ENCODE measurements at regions not wholly inside any gene's neighbourhood (a gene's known extent, or its start where the extent isn't known, plus 50 kb on each side); places are given as distances from the start of the nearest gene placed in this dataset.

GRCh38 chr13:85254641-85255040 is 544.6 kb downstream of the SLITRK6 start:
- no peaks in the 10 kb centered on the region for H3K4me1 ChIP-seq
- TF ChIP-seq POLR2AphosphoS5 (IDR thresholded peaks at IDR 0.05) (no peak), POLR2A (IDR thresholded peaks at IDR 0.05) (no peak), CTCF (IDR thresholded peaks at IDR 0.05) (no peak)
- H3K4me3 ChIP-seq: no peak overlapping the region
- intact Hi-C loops (cut with DNase I; ENCODE audit: low total_unique reads): no loop called here
- H3K27ac ChIP-seq: no peak overlapping the region
- H3K27me3 ChIP-seq: no peaks in the 10 kb centered on the region
- H3K36me3 ChIP-seq: no peaks in the 10 kb centered on the region
- DNase-seq (ENCODE audit: low spot score in 2 of 2): no peak
- no peaks in the 10 kb centered on the region for H3K9me3 ChIP-seq

DNA sequence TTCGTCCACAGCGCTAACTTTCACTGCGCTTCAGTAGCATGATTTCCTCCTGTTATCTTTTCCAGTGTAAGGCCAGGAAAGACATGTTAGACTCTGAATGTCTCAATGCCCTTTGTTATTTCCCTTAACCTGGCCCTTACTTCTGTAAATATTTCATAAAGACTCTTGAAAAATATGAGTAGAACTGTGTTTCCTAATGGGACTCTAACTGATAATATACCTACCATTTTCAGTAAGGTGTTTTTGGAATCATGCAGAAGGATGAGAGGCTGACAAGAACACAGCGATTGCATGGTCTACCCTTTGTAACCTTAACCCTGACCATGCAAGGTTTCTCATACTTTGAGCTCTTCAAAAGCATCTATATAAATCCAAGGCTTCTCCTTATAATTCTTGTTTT is 550.1 kb downstream of the SLITRK6 start:
- no peak for DNase-seq (ENCODE audit: low spot score in 2 of 2)
- no peak overlapping the region for H3K27ac ChIP-seq
- intact Hi-C loops (cut with DNase I; ENCODE audit: low total_unique reads): no loop called here

DNA sequence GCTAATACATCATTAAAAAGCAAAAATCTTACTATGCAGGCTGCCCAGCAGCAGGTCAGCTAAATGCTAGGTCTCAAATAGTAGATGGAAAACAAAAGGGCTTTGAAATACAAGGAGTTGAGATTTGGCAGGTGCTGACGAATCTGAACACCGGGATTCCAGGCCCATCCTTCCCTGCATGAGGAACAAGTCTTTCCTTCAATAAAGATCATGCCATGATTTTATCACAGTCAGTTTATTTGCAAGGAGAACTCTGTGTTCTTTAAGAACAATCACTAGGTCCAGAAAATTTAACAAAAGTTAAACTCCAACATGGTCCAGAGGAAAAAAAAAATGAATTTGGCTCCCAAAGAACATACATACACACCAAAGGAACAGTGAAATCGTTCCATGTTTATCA is 551.4 kb downstream of the SLITRK6 start:
- H3K9me3 ChIP-seq: no peaks in the 10 kb centered on the region
- H3K36me3 ChIP-seq: no peaks in the 10 kb centered on the region
- intact Hi-C loops (cut with DNase I; ENCODE audit: low total_unique reads): no loop called here
- no peaks in the 10 kb centered on the region for H3K27me3 ChIP-seq
- TF ChIP-seq POLR2AphosphoS5 (IDR thresholded peaks at IDR 0.05) (no peak), POLR2A (IDR thresholded peaks at IDR 0.05) (no peak), CTCF (IDR thresholded peaks at IDR 0.05) (no peak)
- H3K27ac ChIP-seq: no peak overlapping the region
- no peak overlapping the region for H3K4me3 ChIP-seq
- no peaks in the 10 kb centered on the region for H3K4me1 ChIP-seq
- no peak for DNase-seq (ENCODE audit: low spot score in 2 of 2)

More for the DNA sequence above, 550.1 kb downstream of the SLITRK6 start:
- no peak for TF ChIP-seq POLR2AphosphoS5 (IDR thresholded peaks at IDR 0.05)
- TF ChIP-seq POLR2A (IDR thresholded peaks at IDR 0.05): no peak
- no peak for TF ChIP-seq CTCF (IDR thresholded peaks at IDR 0.05)
- no peaks in the 10 kb centered on the region for H3K9me3 ChIP-seq
- no peaks in the 10 kb centered on the region for H3K27me3 ChIP-seq
- no peaks in the 10 kb centered on the region for H3K36me3 ChIP-seq
- H3K4me3 ChIP-seq: no peak overlapping the region
- no peaks in the 10 kb centered on the region for H3K4me1 ChIP-seq

DNA sequence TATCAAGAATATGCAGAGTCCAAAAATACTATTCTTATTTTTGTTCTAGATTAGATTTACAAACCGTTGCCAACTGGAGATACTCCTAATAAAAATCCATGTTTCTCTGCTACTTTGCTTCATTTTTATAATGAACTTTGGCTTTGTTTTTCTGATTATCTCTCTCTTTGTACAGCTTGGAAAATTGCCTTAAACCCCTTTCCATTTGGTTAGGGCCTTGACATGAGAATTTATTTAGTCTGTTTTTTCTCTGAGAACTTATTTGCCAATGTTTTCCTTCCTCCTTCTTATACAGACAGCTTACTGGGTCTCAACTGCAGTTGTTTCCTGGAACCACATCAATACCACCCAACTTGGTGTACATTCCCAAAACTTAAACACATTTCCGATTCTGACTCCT is 555.4 kb downstream of the SLITRK6 start:
- Histone ChIP-seq H3K27me3 (no peaks in the 10 kb centered on the region), H3K4me1 (no peaks in the 10 kb centered on the region), H3K9me3 (no peaks in the 10 kb centered on the region), H3K4me3 (no peak overlapping the region), H3K36me3 (no peaks in the 10 kb centered on the region), H3K27ac (no peak overlapping the region)
- TF ChIP-seq CTCF (IDR thresholded peaks at IDR 0.05): no peak
- TF ChIP-seq POLR2AphosphoS5 (IDR thresholded peaks at IDR 0.05): no peak
- TF ChIP-seq POLR2A (IDR thresholded peaks at IDR 0.05): no peak
- intact Hi-C loops (cut with DNase I; ENCODE audit: low total_unique reads): no loop called here
- DNase-seq (ENCODE audit: low spot score in 2 of 2): no peak

DNA sequence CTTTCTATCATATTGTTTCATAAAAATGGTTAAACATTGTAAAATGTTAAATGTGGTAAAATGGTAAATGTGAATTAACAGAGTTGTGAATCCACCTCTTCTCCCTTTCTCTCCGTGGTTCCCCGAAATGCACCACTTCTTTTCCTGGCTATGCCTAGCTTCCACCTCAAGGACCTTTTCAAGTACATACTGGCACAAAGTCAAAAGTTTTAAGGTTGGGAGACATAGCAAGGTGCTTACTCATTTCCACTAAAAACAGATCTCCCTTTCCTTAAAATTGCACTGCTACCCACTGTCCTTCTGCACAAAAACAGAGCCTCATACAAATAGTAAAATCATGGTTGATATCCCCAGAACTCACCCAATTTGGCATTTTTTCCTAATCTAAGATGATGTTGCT is 558.2 kb downstream of the SLITRK6 start:
- Histone ChIP-seq H3K36me3 (no peaks in the 10 kb centered on the region), H3K27me3 (no peaks in the 10 kb centered on the region), H3K4me3 (no peak overlapping the region), H3K4me1 (no peaks in the 10 kb centered on the region), H3K27ac (no peak overlapping the region), H3K9me3 (no peaks in the 10 kb centered on the region)
- intact Hi-C loops (cut with DNase I; ENCODE audit: low total_unique reads): no loop called here
- no peak for DNase-seq (ENCODE audit: low spot score in 2 of 2)
- no peak for TF ChIP-seq POLR2A (IDR thresholded peaks at IDR 0.05)
- no peak for TF ChIP-seq POLR2AphosphoS5 (IDR thresholded peaks at IDR 0.05)
- no peak for TF ChIP-seq CTCF (IDR thresholded peaks at IDR 0.05)

Measured in breast epithelium (tissue), 4 donors.